ENCODE measurements at regions not wholly inside any gene's neighbourhood (a gene's known extent, or its start where the extent isn't known, plus 50 kb on each side); places are given as distances from the start of the nearest gene placed in this dataset.

- TF ChIP-seq, protein P1, sequence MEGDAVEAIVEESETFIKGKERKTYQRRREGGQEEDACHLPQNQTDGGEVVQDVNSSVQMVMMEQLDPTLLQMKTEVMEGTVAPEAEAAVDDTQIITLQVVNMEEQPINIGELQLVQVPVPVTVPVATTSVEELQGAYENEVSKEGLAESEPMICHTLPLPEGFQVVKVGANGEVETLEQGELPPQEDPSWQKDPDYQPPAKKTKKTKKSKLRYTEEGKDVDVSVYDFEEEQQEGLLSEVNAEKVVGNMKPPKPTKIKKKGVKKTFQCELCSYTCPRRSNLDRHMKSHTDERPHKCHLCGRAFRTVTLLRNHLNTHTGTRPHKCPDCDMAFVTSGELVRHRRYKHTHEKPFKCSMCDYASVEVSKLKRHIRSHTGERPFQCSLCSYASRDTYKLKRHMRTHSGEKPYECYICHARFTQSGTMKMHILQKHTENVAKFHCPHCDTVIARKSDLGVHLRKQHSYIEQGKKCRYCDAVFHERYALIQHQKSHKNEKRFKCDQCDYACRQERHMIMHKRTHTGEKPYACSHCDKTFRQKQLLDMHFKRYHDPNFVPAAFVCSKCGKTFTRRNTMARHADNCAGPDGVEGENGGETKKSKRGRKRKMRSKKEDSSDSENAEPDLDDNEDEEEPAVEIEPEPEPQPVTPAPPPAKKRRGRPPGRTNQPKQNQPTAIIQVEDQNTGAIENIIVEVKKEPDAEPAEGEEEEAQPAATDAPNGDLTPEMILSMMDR (IDR thresholded peaks at IDR 0.05 in 8 of 11, conservative IDR thresholded peaks at IDR 0.05 in 3 of 11): no peak
- no peak for TF ChIP-seq POLR2A (IDR thresholded peaks at IDR 0.05)
- no peak for TF ChIP-seq POLR2AphosphoS5 (IDR thresholded peaks at IDR 0.05)
Observed at GRCh38 chr9:33697171-33697570, 98.2 kb upstream of the PRSS3 start.
